Embryonic facial prominence (tissue), 1 donor: ENCODE measurements at regions not wholly inside any gene's neighbourhood (a gene's known extent, or its start where the extent isn't known, plus 50 kb on each side); places are given as distances from the start of the nearest gene placed in this dataset.
"Not testable (repeated sequence)": the region's sequence is repeated elsewhere in the genome, so short reads cannot be mapped to it uniquely, and the experiment has no call there.

ENCODE experiments used
- DNase-seq: peaks from one replicate; pipeline ENCODE4 v3.0.0-alpha.2; 2016; ENCODE audit errors: extremely low spot score

DNA sequence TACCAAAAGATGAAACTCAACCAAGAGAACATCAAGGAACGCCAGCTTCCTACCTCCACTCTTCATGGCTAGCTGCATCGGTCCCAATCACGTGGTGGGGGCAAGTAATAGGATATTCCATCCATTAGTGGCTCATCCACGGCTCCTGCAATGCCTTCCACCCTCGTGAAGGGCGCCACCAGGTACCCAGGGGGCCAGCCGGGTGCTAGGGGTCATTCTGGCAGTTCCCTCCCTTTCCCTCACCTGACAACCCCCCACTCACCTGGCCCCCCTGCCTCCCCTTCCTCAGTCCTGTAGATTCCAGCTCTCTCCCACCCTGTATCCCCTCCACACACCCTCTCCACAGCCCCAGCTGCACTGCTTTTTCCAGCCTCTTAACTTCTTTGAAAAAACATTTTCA, 161.9 kb downstream of the URI1 start:
- no peak for DNase-seq

DNA sequence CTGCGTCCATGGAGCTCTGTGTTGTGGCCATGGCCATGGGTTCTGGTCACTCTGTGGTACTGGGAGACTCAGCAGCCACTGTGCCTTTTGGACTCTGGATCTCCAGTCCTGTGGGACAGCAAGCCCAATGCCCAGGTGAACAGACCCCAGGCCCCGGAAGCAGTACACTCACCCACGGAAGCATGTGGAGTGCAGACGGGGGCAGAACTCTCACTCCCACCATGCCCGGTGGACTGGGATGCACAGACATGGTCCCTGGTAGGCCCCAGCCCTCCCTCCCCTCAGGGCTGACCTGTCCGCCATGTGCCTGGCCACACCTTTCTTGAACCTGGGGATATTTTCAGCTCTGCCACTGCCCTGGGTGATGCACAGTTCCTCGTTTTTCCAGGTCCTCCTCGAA, 163.3 kb downstream of the URI1 start:
- no peak for DNase-seq

DNA sequence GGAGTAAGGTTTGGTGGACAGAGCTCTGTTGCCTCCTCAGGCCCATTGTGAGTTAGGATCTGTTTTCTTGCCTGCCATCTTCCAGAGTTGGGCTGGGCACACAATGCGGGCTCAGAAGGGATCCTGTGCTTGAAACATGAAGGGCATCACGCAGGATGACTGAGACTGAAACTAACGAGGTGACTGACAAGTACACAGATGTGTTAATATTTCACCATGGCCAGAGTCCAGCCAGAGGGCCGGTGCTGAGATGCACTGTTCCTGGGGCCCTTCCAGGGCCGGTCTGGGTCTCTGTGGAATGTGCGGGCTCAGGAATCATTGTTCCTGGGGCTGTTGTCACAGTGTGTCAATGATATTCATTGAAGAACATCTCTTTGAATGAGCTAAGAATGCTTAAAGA, 163.7 kb downstream of the URI1 start:
- DNase-seq: no peak

DNA sequence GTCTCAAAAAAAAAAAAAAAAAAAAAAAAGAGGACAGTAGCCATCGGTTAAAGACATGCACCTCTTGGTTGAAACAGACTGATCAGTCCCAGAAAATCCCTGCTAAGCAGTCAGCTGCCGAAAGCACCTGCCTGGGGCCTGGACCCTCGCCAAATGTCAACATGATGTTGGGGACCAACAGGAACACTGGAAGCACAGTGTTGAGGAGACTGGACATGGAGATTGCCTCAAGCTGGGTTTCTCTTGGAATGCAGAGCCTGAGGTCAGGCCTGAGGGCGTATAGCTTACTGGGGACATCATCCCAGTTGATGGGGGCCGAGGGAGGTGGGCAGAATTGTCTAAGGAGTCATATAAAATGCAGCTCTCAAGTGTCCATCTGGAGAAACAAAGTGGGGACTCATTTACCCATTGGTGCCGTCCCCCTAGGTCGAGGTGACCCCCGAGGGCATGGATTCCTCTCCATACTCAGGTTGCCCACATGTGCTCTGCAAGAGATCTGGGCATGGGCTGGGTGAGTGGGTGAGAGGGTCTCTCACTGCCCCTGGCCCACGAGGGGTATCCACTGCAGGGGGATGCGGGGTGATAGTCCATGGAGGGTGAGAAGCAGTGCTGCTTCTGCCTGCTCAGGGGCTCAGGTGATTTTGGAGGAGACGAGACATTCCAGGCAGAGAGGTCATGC, 164.5 kb downstream of the URI1 start:
- no peak for DNase-seq

DNA sequence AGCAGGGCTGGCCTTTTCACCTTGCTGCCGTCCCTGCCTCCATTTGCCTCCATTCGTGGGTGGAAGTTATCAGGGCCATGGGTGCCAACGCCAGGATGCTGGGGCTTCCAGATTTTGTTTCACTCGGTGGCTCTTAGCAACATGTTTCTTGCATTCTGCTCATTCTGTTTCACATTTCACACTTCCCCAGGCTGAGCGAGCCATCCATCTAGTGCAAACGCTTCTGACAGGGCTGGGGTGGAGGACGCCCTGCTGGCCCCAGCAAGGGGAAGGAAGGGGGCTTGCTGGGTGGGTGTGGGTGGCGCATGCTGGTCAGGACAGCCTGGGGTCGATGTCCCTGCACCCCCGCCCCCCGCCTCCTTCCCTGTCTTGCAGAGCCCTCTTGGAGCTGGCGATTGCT, 165.2 kb downstream of the URI1 start:
- DNase-seq: no peak

DNA sequence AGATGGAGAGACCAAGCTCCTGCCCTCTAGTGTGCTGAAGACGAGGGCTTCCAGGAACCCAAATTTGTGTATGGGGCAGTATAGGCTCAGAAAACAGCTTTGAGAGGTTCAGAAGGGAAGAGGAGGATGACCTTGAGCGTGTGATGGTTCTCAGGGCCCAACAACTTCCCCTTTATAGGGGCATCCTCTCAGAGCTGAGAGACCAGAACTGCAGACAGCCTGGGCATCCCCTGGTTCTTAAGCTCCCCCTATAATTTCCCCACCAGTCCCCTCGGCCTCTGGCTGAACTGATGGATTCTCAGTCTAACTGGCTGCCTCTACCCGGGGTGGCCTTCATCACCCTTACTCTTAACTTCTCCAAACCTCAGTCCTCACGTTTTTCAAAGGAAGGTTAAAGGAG, 167.5 kb downstream of the URI1 start:
- no peak for DNase-seq

DNA sequence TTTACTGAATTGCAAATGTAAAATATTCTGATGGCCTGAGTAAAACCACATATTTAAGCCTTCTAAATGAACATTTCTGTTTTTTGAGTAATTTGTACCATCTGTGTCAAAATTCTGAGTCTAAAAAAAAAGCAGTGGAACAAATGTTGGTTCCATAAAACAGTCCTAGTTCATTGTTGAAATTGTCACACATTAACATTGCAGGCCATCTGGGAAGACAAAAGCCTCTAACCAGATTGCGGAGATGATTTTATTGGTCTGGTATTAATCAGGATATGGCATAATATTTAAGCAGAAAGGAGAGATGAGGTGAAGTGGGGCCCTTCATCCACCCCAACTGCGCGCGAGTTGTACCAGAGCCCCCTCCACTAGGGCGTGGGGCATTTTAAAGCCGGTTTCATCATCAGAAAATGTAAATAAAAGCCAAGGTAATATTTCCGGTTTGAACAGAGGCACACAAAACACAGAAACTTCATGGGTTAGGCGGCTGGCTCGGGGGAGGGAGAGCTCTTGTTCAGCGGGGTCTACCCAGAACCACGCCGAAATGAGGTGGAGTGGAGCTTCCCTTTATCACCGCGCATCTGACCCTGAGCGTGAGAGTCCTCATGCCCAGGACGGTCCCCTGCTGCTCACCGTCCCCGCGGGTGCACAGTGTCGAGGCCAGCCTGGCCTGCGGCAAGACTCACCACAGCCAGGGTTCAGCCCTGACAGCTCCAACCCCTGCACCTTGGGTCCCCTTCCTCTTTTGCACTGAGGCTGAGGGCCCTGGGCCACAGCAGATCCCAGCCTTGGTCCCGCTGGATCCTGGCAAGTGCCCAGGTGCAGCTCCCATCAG, 169.2 kb downstream of the URI1 start:
- peak; percentile 6 for DNase-seq

DNA sequence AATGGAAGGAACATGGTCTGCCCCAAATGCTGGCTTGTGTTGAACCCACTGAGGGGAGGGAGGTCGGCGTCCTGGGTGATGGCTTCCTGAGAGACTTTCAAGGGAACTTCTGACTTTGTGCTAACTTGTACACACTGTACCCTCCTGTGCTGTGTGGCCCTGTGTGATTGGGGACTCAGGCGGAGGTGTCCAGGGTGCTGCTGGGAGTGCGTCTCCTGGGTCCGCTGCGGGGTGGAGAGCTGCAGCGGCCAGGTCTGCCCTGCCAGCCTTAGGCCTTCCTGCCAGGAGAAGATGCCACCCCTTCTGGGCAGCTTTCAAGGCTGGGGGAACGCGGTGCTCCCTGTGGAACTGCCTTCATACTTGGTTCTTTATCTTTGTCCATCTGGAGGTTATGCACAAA, 170.1 kb downstream of the URI1 start:
- DNase-seq: no peak

DNA sequence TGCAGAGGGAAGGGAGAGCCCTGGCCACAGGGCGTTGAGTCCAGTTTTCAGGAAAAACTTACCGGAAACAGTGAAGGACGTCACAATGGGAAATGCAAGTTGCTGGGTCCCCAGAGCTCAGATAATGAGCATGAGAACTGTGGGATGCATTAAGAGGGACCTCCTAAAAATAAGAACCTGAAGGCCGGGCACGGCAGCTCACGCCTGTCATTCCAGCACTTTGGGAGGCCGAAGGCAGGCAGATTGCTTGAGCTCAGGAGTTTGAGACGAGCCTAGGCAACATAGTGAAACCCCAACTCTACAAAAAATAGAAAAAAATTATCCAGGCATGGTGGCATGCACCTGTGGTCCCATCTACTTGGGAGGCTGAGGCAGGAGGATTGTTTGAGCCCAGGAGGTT, 170.6 kb downstream of the URI1 start:
- DNase-seq: no peak

DNA sequence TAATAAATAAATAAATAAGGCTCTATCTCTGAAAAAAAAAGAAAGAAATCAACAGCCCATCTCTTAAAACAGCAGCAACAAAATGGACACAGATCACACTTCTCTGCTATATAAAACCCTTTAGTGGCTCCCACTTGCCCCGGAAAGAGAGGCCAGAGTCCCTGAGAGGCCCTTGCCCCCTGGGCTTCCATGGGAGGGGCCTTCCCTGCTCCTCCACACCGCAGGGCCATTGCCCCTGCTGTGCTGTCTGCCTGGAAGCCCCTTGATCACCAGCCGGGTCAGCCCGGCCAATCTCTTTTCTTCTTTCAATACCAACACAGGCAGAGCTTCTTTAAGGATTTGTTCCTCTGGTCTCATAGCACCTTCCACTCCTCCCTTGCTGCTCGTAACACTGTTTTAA, 171.1 kb downstream of the URI1 start:
- no peak for DNase-seq

DNA sequence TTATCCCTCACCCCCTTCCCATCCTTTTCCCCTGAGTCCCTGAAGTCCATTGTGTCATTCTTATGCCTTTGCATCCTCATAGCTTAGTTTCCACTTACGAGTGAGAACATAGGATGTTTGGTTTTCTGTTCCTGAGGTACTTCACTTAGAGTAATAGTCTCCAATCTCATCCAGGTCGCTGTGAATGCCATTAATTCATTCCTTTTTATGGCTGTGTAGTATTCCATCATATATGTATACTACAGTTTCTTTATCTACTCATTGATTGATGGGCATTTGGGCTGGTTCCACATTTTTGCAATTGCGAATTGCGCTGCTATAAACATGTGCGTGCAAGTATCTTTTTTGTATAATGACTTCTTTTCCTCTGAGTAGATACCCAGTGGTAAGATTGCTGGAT, 172.1 kb downstream of the URI1 start:
- DNase-seq: not testable (repeated sequence)

DNA sequence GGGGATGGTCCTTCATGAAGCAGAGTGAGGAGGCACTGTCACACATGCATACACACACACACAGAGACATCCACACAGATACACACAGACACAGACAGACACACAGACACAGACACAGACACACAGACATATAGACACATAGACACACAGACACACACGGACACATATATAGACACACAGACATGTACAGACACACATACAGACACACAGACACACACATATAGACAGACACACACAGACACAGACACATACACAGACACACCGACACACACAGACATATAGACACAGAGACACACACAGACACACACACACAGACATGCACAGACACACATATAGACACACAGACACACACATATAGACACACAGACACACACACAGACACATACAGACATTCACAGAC, 173.9 kb downstream of the URI1 start:
- DNase-seq: no peak

DNA sequence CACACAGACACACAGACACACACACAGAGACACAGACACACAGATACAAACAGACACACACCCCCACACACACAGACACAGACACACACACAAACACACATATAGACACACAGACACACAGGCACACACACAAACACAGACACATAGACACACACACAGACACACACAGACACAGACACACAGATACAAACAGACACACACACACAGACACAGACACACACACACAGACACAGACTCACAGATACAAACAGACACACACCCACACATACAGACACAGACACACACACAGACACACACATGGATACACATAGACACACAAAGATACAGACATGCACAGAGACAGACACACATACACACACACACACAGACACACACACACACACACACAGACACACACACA, 174.5 kb downstream of the URI1 start:
- no peak for DNase-seq

DNA sequence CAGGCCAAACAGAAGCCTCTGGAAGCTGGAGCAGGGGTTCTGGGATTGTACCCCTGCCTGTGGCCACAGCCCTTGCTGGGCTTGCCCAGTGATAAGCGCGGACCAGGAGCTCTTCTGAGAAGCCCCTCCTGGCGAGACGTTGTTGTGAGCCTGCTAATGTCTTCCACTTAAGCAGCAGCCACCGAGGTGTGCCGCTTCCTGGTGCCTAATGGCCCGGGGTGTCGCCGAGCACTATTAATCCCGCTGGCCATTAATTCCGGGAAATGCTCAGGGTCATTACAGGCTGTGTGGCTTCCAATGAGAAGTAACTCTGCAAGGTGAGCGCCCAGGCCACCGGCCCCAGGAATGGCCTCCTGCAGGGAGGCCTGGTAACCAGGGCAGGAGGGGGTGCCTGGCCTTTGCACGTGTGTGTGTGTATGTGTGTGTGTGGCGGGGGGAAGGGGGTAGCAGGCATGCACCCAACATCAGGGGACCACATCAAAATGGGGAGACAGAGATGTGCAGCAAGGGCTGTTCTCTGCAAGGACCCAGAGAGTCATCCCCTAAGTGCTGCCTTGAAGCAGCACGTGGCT, 175.0 kb downstream of the URI1 start:
- no peak for DNase-seq

DNA sequence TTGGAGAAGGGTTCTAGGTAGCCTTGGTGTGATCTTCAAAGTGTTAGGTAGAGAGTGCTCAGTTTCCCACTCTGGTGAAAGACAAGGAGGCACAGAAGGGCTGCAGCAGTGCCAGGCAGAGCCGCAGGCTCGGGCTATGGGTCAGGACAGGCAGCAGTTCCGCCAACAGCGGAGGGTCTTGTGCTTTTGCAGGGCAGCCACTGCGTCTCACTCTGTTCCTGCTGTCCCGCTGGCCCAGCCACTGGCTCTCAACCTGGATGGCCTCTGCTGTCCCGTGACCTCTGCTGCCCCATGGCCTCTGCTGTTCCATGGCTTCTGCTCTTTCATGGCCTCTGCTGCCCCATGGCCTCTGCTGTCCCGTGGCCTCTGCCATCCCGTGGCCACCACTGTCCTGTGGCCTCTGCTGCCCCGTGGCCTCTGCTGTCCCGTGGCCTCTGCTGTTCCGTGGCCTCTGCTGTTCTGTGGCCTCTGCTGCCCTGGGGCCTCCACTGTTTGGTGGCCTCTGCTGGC, 175.7 kb downstream of the URI1 start:
- DNase-seq: no peak

DNA sequence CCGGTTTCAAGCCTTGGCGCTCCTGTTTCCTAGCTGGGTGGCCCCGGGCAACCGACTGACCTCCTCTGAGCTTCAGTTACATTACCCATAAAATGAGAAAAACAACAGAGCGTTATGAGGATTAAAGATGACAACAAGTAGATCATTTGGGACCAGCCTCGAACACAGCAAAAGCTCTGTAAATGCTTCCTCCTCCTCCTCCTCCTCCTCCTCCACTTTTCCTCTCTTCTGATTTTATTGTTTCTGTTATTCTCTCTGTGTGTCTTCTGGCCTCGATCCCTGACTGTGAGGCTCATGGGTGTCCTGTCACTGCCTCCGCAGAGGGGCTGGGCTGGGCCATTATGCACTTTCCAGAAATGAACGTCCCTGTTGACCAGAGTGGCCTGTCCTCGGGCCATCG, 176.2 kb downstream of the URI1 start:
- no peak for DNase-seq

DNA sequence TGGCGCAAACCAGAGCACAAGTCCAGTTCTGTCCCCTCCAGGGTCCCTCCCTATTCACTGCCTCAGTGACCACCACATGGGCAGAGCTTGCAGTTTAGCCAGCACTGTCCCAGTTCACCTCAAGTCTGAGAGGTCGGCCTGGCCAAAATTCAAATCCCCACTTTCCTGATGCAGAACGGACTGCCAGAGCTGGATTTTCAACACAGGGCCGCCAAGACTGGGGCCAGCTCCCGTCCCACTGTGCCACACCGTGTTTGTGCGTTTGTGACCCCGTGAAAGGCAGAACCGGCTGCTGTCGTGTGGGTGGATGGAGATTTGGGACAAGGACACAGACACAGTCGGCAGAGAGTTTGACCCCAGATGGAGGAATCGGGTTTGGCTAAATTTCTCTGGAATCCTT, 176.7 kb downstream of the URI1 start:
- no peak for DNase-seq

DNA sequence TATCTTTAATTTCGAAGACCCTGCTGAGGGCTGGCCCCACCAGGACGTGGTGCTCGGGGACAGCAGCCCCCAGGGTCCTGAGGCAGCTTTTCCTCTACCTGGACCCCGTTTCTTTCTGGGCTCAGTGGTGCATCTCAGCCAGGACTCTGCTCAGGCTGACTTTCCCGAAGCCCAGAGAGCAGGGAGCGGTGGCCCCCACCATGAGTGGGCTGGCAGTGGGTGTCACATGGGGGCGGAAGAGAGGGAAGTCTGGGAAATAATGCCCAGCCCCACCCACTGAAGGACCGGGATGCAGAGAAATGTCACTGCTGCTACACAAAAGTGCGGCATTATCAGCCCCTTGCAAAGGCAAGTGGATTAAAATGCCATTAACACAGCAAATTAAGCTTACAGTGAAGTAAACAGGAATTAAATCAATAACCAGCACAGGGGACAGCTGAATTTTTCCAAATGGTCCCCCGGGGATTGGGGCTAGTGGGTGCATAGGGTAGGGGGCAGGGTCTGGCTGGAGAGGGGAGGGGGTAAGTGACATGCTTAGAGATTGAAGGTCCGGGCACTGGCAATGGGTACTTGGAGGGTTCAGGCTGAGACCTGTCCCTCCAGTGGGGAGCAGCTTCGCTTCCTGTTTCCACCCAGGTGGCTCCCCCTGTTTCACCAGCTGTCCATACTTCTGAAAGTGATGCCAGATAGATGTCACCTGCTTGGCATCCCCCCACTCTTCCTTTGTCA, 177.3 kb downstream of the URI1 start:
- DNase-seq: no peak

DNA sequence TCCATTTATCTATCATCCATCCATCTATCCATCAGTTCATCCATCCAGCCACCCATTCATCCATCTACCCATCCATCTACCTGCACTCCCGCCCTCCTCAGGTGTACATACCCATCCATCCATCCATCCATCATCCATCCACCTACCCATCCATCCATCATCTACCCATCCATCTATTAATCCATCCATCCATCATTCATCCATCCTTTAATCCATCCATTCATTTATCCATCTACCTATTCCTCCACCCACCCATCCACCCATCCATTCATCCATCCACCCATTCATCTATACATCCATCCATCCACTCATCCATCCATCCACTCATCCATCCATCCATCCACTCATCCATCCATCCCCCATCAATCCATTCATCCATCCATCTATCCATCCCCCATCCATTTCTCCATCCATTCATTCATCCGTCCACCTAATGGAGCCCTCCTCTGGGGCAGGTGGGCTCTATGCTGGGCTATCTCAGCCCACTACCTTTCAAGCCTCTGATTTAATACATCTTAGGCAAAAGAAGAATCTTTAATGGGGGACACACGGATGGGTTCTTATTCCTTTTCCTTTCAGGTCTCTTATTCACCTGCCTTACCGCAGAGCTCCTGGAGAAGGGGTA, 178.9 kb downstream of the URI1 start:
- no peak for DNase-seq

DNA sequence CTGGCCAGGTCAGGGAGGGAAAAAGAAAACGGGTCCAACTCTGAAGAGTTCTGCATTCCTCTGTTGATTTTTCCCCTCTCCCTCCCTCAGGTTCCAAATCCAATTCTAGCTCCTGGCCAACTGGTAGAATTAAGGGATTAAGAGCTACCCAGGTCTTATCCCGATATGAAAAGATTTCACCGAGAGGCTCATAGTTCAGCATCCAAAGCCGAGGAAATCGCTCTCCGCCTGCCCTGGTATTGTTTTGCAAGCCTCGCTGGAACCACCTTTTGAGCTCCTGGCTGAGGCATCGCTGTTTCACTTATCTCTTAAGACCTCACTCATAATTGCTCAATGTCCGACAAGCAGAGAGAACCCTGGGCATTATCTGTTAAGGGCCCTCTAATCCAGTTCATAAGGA, 180.4 kb downstream of the URI1 start:
- DNase-seq: no peak

DNA sequence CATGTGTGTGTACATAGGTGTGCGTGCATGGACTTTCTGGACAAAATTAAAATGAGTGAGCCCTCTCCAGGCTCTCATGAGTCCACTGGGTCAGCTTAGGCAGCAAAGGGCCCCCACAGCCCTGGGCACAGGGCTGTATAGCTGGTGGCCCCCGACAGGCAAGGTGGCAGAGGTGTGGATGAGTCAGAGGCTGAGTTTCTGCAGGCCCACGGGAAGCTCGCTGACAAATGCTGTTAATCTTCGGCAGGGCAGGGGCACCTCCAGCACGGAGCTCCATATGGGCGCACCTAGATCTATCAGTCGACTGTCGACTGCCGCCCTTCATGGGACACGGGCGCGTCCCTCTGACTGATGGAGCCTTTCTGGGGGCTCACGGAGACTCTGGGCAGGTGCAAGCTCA, 181.1 kb downstream of the URI1 start:
- no peak for DNase-seq

DNA sequence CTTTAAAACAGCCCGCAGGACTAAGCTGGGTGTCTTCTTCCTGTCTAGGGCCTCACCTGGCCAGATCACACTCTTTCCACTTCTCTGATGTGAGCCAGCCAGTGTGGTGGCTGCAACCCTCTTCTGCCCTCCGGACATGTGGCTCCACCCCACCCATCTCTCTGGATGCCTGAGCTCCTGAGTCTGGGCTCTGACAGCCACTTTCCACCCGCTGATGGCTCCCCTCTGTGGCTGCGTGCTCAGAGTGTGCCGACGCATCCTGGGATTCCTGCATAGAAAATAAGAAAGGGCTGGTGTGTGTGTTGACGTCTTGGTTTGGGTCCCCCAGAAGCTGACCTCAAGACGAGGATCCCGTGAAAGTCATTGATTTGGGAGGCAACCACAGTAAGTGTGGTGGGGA, 181.6 kb downstream of the URI1 start:
- DNase-seq: no peak
